A549 (cell line): ENCODE measurements at regions not wholly inside any gene's neighbourhood (a gene's known extent, or its start where the extent isn't known, plus 50 kb on each side); places are given as distances from the start of the nearest gene placed in this dataset.
"Not testable (repeated sequence)": the region's sequence is repeated elsewhere in the genome, so short reads cannot be mapped to it uniquely, and the experiment has no call there.

ENCODE experiments used
- ATAC-seq, 2 experiments: fragments of 200-7000 bp in 1 of 2; fragments of >200 bp in 1 of 2; cut with Nextera tagmentation in 1 of 2; cut with Tn5 transposase in 1 of 2; 3 replicates each; pipeline versions ENCODE4 v1.8.0 to v1.9.1; 2018 to 2020; ENCODE audit warnings: mild to moderate bottlenecking in 1 of 2, moderate library complexity in 1 of 2
- CTCF ChIA-PET: fragments of 300-600 bp; sonication (Branson Sonifier 250); formaldehyde crosslinking; extraction: SDS; loops from one replicate; lab custom pipeline; 2021; ENCODE audit warnings: antibody characterized with exemption, inconsistent platforms; lab: Yijun Ruan, JAX
- POLR2A ChIA-PET: fragments of 350-600 bp; formaldehyde crosslinking; extraction: SDS; loops from one replicate; lab custom pipeline; 2021; ENCODE audit warnings: antibody characterized with exemption, inconsistent platforms; lab: Yijun Ruan, JAX
- DNase-seq, 2 experiments: peaks; one replicate each; pipeline versions ENCODE4 v3.0.0 to v3.0.0-alpha.2; 2011 to 2016; ENCODE audit warnings: low read depth in 1 of 2, low spot score in 1 of 2
- FAIRE-seq: peaks from 2 replicates; lab custom pipeline; 2011; peaks lifted over from hg19 to GRCh38; lab: Jason Lieb, UNC
- H3K27ac ChIP-seq, 2 experiments: fragments of >200 bp; sonication (Bioruptor Twin); formaldehyde crosslinking; 3 replicates each; pipeline ENCODE4 v1.5.1; 2016 to 2017
- H3K4me1 ChIP-seq: fragments of >200 bp; sonication (Bioruptor Twin); formaldehyde crosslinking; 3 replicates; pipeline ENCODE4 v1.6.1; 2016
- H3K4me2 ChIP-seq: fragments of >200 bp; sonication (Bioruptor Twin); formaldehyde crosslinking; 3 replicates; pipeline ENCODE4 v1.6.1; 2016
- H3K4me3 ChIP-seq: fragments of >200 bp; sonication (Bioruptor Twin); formaldehyde crosslinking; 3 replicates; pipeline ENCODE4 v1.5.1; 2016
- H3K9me3 ChIP-seq: fragments of >200 bp; sonication (Bioruptor Twin); formaldehyde crosslinking; 3 replicates; pipeline ENCODE4 v1.6.1; 2016
- CEBPB ChIP-seq, 2 experiments: fragments of >200 bp in 1 of 2; sonication (Bioruptor Twin) in 1 of 2; formaldehyde crosslinking in 1 of 2; IDR thresholded peaks; 2 replicates each; pipeline ENCODE4 v1.6.1; 2012 to 2016
- CHD2 ChIP-seq: fragments of 150-350 bp; IDR thresholded peaks from 2 replicates; pipeline ENCODE4 v1.6.1; 2014; ENCODE audit warnings: low read length; ENCODE audit not compliant: partially characterized antibody
- EHF ChIP-seq: fragments of 250-450 bp; sonication (Bioruptor Pico); IDR thresholded peaks from 2 replicates; pipeline ENCODE4 v1.5.0; 2020; ENCODE audit warnings: mild to moderate bottlenecking
- EP300 ChIP-seq, 2 experiments: fragments of >200 bp; sonication (Bioruptor Twin); formaldehyde crosslinking; IDR thresholded peaks; 2 replicates in 1 of 2; 3 replicates in 1 of 2; pipeline ENCODE4 v1.6.1; 2016 to 2017
- ESRRA ChIP-seq: fragments of 150-350 bp; IDR thresholded peaks from 2 replicates; pipeline ENCODE4 v1.6.1; 2014; ENCODE audit warnings: mild to moderate bottlenecking, low read length, borderline replicate concordance
- HDAC2 ChIP-seq: fragments of 200-600 bp; sonication (generic); IDR thresholded peaks from 2 replicates; pipeline ENCODE4 v1.6.1; 2016
- HOXB13 ChIP-seq: fragments of 250-450 bp; sonication (Bioruptor Pico); IDR thresholded peaks from 2 replicates; pipeline ENCODE4 v1.5.0; 2020; ENCODE audit warnings: low read depth, mild to moderate bottlenecking, moderate library complexity
- HOXB5 ChIP-seq: fragments of 250-450 bp; sonication (Bioruptor Pico); IDR thresholded peaks from 2 replicates; pipeline ENCODE4 v1.5.0; 2020; ENCODE audit warnings: mild to moderate bottlenecking, moderate library complexity
- NFE2L2 ChIP-seq: fragments of 150-350 bp; conservative IDR thresholded peaks from 2 replicates; pipeline ENCODE4 v1.6.1; 2014; ENCODE audit warnings: low read length
- POLR2A ChIP-seq: IDR thresholded peaks from 2 replicates; pipeline ENCODE4 v1.6.1; 2012; ENCODE audit warnings: mild to moderate bottlenecking, low read length
- RFX5 ChIP-seq: fragments of 450-650 bp; IDR thresholded peaks from 2 replicates; pipeline ENCODE4 v1.7.1; 2014; ENCODE audit warnings: antibody characterized with exemption, mild to moderate bottlenecking, moderate library complexity
- RNF2 ChIP-seq: fragments of 200-600 bp; sonication (generic); IDR thresholded peaks from 2 replicates; pipeline ENCODE4 v1.6.1; 2016; ENCODE audit warnings: low read depth, mild to moderate bottlenecking, antibody characterized with exemption, moderate library complexity, borderline replicate concordance
- SMC3 ChIP-seq: fragments of >200 bp; sonication (Bioruptor Twin); formaldehyde crosslinking; IDR thresholded peaks from 3 replicates; pipeline ENCODE4 v1.6.1; 2018; ENCODE audit warnings: inconsistent platforms
- SREBF2 ChIP-seq: fragments of 450-650 bp; IDR thresholded peaks from 2 replicates; pipeline ENCODE4 v1.6.1; 2014; ENCODE audit warnings: mild to moderate bottlenecking, moderate library complexity
- TFCP2L1 ChIP-seq: fragments of 250-450 bp; sonication (Bioruptor Pico); IDR thresholded peaks from 2 replicates; pipeline ENCODE4 v1.5.0; 2021; ENCODE audit warnings: mild to moderate bottlenecking
- TP53 ChIP-seq: fragments of 250-450 bp; sonication (Bioruptor Pico); IDR thresholded peaks from 2 replicates; pipeline ENCODE4 v1.5.0; 2021; ENCODE audit warnings: mild to moderate bottlenecking, moderate library complexity
- USF2 ChIP-seq: fragments of 450-650 bp; IDR thresholded peaks from 2 replicates; pipeline ENCODE4 v1.6.1; 2014; ENCODE audit warnings: antibody characterized with exemption
- ZNF302 ChIP-seq: fragments of 250-450 bp; sonication (Bioruptor Pico); IDR thresholded peaks from 2 replicates; pipeline ENCODE4 v1.9.0; 2021; ENCODE audit warnings: inconsistent platforms, mild to moderate bottlenecking, moderate library complexity
- ZSCAN20 ChIP-seq: fragments of 250-450 bp; sonication (Bioruptor Pico); IDR thresholded peaks from 2 replicates; pipeline ENCODE4 v1.8.0; 2022; ENCODE audit warnings: mild to moderate bottlenecking, moderate library complexity
- WGBS: methylation state at CpG from one replicate; pipeline ENCODE4 v1.1.6; 2017; ENCODE audit errors: missing lambda C conversion rate; 5-methylcytosine and 5-hydroxymethylcytosine counted together
- TF ChIP-seq, protein P1 (sequence below): fragments of 150-350 bp; IDR thresholded peaks from 2 replicates; pipeline ENCODE4 v1.6.1; 2014; ENCODE audit warnings: low read depth, mild to moderate bottlenecking, low read length
- TF ChIP-seq, protein P2 (sequence below): fragments of >200 bp; sonication (Bioruptor Twin); formaldehyde crosslinking; IDR thresholded peaks from 3 replicates; pipeline ENCODE4 v1.6.1; 2016

- H3K27ac ChIP-seq: no peak overlapping the region
- CTCF ChIA-PET: no interaction called here
- DNase-seq: no peak
- POLR2A ChIA-PET: no interaction called here
- TF ChIP-seq HOXB13 (CRISPR knock-in tag) (no peak), USF2 (no peak), EP300 (IDR thresholded peaks at IDR 0.05) (no peak), SREBF2 (no peak), TFCP2L1 (CRISPR knock-in tag) (no peak), CEBPB (IDR thresholded peaks at IDR 0.05) (no peak), TP53 (no peak)
- TF ChIP-seq, all 56 proteins: peak for 0
- Histone ChIP-seq H3K4me2 (no peak overlapping the region), H3K4me1 (no peaks in the 10 kb centered on the region), H3K9me3 (no peaks in the 10 kb centered on the region), H3K4me3 (no peak overlapping the region)
- no peak for ATAC-seq
- WGBS: 0% methylated on average over 1 of the region's 1 CpG
- no peak for FAIRE-seq
Observed at GRCh38 chr12:71277866-71278265, 120.1 kb upstream of the TSPAN8 start.

DNA sequence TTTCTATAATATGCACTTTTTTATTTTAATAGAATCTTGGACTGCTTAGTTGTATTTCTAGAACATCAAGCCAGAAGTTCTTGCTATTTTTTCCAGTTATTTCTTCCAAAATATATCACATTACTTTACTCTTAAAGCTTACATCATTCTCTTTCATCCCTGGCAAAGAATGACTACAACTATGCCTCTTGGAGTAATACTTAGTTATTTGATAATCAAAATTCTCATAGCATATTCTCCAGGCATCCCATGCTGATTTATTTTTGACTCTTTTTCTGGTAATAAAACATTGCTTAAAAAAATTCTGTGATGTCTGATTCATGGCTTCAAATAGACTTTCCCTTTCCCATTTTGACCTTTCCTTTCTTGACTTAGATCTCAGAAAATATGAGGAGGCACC is 118.7 kb upstream of the TSPAN8 start:
- no peak for DNase-seq
- no peaks in the 10 kb centered on the region for H3K4me1 ChIP-seq
- H3K4me3 ChIP-seq: no peak overlapping the region
- ChIA-PET CTCF (no interaction called here), POLR2A (no interaction called here)
- no peak overlapping the region for H3K27ac ChIP-seq
- FAIRE-seq: no peak
- H3K4me2 ChIP-seq: no peak overlapping the region
- no peak for ATAC-seq
- no peaks in the 10 kb centered on the region for H3K9me3 ChIP-seq
- TF ChIP-seq HOXB13 (CRISPR knock-in tag) (no peak), USF2 (no peak), ESRRA (no peak), RNF2 (no peak), RFX5 (no peak), POLR2A (no peak), SMC3 (no peak), NFE2L2 (no peak), EHF (CRISPR knock-in tag) (no peak), CHD2 (no peak)
- TF ChIP-seq, protein P1, sequence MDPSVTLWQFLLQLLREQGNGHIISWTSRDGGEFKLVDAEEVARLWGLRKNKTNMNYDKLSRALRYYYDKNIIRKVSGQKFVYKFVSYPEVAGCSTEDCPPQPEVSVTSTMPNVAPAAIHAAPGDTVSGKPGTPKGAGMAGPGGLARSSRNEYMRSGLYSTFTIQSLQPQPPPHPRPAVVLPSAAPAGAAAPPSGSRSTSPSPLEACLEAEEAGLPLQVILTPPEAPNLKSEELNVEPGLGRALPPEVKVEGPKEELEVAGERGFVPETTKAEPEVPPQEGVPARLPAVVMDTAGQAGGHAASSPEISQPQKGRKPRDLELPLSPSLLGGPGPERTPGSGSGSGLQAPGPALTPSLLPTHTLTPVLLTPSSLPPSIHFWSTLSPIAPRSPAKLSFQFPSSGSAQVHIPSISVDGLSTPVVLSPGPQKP: no peak
- TF ChIP-seq, protein P2, sequence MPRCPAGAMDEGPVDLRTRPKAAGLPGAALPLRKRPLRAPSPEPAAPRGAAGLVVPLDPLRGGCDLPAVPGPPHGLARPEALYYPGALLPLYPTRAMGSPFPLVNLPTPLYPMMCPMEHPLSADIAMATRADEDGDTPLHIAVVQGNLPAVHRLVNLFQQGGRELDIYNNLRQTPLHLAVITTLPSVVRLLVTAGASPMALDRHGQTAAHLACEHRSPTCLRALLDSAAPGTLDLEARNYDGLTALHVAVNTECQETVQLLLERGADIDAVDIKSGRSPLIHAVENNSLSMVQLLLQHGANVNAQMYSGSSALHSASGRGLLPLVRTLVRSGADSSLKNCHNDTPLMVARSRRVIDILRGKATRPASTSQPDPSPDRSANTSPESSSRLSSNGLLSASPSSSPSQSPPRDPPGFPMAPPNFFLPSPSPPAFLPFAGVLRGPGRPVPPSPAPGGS: no peak

- ATAC-seq, DNase-seq, POLR2A ChIA-PET, H3K4me3 ChIP-seq, H3K9me3 ChIP-seq, H3K4me2 ChIP-seq, H3K4me1 ChIP-seq, FAIRE-seq, H3K27ac ChIP-seq: not testable (repeated sequence)
- WGBS: 0% methylated on average over 2 of the region's 2 CpGs
- CTCF ChIA-PET: interaction anchor here (1.5 kb wide), 1 partner anchor 9 kb away, joined by 4 read pairs; no protein-coding TSS in a partner anchor
Observed at GRCh38 chr12:71270794-71271193, 113.0 kb upstream of the TSPAN8 start.

- FAIRE-seq (no peak), ATAC-seq (no peak), DNase-seq (no peak)
- ChIA-PET POLR2A (no interaction called here), CTCF (interaction anchor here (1.3 to 1.5 kb wide), 2 partner anchors 10 to 11 kb away, joined by 4 read pairs; no protein-coding TSS in a partner anchor)
- 16% methylated on average over 5 of the region's 5 CpGs for WGBS
- TF ChIP-seq ZSCAN20 (CRISPR knock-in tag) (no peak), EHF (CRISPR knock-in tag) (no peak), NFE2L2 (no peak), HOXB5 (CRISPR knock-in tag) (no peak), ZNF302 (CRISPR knock-in tag) (no peak), HDAC2 (no peak)
- Histone ChIP-seq H3K4me1 (no peaks in the 10 kb centered on the region), H3K27ac (no peak overlapping the region), H3K4me3 (no peak overlapping the region), H3K4me2 (no peak overlapping the region), H3K9me3 (no peaks in the 10 kb centered on the region)
Observed at GRCh38 chr12:71270057-71270456, 112.3 kb upstream of the TSPAN8 start.
